Breast epithelium (tissue), 3 donors: ENCODE measurements at regions not wholly inside any gene's neighbourhood (a gene's known extent, or its start where the extent isn't known, plus 50 kb on each side); places are given as distances from the start of the nearest gene placed in this dataset.

Source experiments
- CTCF ChIP-seq, 3 donors: fragments of 450-650 bp; IDR thresholded peaks; one replicate each; pipeline ENCODE4 v1.5.1; 2016 to 2017; ENCODE audit warnings: antibody characterized with exemption in 3 of 3, mild to moderate bottlenecking in 3 of 3, moderate library complexity in 3 of 3
- POLR2A ChIP-seq: fragments of 450-650 bp; IDR thresholded peaks from one replicate; pipeline ENCODE4 v1.6.1; 2016; ENCODE audit warnings: antibody characterized with exemption, mild to moderate bottlenecking, moderate library complexity
- POLR2AphosphoS5 ChIP-seq, 3 donors: sonication (generic); formaldehyde crosslinking; IDR thresholded peaks; one replicate each; pipeline ENCODE4 v1.6.1; 2017; ENCODE audit warnings: antibody characterized with exemption in 3 of 3

DNA sequence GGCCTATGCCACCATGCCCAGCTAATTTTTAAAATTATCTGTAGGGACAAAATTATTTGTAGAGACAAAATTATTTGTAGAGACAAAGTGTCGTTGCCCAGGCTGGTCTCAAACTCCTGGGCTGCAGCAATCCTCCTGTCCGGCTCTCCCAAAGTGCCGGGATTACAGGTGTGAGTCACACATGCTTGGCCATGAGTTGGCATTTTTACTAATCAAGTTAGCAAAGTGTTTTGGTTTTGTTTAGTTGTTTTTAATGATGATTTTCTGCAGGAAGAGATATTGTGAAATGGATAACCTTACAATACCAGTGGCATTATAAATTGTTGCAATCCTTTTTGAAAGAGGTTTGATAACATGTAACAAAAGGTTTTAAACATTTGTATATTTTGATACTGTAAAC lies 65.3 kb upstream of the MAGI3 start:
- TF ChIP-seq POLR2AphosphoS5 (IDR thresholded peaks at IDR 0.05), result no peak
- no peak for TF ChIP-seq CTCF (IDR thresholded peaks at IDR 0.05)
- no peak for TF ChIP-seq POLR2A
